GM21526 (cell line): ENCODE measurements at regions not wholly inside any gene's neighbourhood (a gene's known extent, or its start where the extent isn't known, plus 50 kb on each side); places are given as distances from the start of the nearest gene placed in this dataset.
"Not testable (repeated sequence)": the region's sequence is repeated elsewhere in the genome, so short reads cannot be mapped to it uniquely, and the experiment has no call there.

Experiments
- ATAC-seq: cut with Tn5 transposase; IDR thresholded peaks from one replicate; pipeline ENCODE4 v1.9.1; 2021; ENCODE audit warnings: moderate library complexity; ENCODE audit not compliant: unreplicated experiment, low FRiP score

DNA sequence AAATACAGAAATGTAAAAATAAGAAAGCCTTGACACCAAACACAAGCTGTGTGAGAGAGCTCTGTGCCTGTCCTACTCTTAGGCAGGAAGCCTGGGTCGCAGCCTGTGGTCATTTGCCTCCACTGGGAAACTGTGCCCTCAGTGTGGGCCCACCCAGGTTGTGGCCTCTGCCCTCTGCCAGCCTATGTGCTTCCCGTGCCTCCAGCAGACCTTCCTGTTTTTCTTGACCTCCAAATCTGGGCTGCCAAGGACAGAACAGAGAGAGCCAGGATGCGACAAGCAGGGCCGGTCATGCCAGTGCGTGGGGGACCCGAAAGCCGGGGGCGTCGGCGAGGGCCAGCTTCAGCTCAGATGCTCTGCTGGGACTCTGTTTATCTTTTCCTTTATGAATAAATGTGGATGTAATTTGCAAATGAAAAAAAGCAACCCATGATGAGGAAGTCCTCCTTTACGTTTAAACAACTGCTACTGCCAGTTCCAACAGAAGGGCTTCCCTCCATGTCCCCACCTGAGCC, 189.2 kb upstream of the EXOC2 start:
- ATAC-seq: no peak

GRCh38 chr6:878179-878578, 185.2 kb upstream of the EXOC2 start:
- no peak for ATAC-seq

GRCh38 chr6:875012-875411, 182.1 kb upstream of the EXOC2 start:
- no peak for ATAC-seq

DNA sequence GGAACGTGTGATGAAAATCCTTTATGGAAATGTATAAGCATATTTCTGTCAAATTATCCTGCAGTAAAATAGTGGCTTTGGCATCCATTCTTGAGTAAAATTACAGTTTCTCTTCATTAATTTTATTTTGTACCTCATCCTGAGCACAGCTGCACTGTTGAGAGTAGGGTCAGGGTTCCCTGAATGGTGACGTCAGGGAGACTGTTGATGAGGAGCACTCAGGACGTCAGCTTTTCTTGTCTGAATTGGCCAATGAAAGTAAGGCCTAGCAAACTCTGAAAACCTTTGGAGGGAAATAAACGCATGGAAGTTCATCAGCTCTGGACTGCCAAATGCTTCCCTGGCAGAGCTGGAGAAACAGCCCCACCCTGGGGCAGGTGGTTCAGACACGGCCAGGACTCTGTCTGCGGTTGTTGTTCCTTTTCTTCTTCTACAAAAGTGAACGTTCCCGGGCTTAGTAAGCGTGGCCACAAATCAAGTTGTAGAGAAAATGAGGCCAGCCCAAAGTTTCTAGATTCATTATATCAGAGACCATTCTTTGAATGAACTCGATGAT, 179.7 kb upstream of the EXOC2 start:
- ATAC-seq: no peak

DNA sequence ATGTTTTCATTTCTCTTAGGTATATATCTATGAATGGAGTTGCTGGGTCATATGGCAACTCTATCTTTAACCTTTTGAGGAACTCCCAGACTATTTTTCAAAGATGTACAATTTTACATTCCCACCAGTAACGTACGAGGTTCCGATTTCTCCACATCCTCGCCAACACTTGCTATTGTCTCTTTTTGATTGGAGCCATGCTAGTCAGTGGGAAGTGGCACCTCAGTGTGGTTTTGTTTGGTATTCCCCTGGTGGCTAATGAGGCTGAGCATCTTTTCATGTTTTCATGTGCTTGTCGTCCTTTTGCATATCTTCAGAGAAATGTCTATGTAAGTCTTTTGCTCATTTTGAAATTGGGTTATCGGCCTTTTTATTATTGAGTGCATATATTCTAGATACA, 178.6 kb upstream of the EXOC2 start:
- ATAC-seq: no peak

DNA sequence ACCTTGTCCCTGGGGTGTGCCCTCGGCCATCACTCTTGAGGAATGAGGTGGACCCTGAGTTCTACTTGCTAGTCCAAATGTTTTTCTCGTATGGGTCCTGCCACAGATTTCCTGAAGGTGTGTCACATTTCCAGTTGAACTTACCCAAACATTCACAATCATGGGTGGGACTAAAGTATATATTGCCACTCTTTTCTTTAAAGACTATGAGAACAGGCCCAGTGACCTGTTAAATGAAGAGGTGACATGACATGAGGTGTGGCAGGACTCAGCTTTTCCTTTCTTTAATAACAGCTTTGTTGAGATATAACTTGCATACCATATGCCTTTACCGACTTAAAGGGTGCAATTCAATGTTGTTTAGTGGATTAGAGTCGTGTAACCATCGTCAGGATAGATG, 177.2 kb upstream of the EXOC2 start:
- no peak for ATAC-seq

DNA sequence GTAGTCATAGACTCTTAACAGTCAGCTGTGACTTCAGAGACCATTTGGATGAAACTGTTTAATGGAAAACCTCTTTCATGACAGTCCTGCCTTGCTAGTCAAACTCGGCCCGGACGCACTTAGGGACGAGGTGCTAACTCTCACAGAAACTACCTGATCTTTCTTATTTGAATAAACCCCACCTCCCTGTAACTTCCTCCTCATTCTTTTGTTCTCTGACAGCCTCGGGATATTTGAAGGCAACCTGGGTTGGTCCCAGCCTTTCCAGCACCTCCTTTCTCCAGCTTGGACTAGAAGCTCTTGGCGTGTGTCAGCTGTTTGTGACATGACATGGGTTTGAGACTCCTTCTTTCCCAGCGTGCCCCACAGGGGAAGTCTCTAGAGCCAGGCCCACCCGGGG, 175.3 kb upstream of the EXOC2 start:
- ATAC-seq: no peak

GRCh38 chr6:867378-867777, 174.4 kb upstream of the EXOC2 start:
- no peak for ATAC-seq

DNA sequence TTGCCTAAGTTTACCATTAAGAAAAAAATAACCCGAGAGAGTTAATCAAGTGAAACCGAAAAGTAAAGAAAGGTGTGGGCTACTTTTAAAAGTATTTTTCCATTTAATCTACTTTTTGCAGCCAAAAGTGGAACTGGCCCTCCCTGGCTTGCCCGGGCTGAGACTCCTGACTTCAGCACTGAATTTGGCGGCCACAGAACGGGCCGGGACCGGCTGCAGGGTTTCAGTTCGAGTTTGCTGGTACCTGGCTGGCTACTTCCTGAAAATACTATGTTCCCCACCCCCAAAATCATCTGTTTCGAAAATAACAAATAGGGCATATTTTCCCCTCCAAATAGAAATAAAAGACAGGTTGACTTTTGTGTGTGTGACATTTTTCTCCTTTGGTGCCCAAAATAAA, 173.4 kb upstream of the EXOC2 start:
- no peak for ATAC-seq

DNA sequence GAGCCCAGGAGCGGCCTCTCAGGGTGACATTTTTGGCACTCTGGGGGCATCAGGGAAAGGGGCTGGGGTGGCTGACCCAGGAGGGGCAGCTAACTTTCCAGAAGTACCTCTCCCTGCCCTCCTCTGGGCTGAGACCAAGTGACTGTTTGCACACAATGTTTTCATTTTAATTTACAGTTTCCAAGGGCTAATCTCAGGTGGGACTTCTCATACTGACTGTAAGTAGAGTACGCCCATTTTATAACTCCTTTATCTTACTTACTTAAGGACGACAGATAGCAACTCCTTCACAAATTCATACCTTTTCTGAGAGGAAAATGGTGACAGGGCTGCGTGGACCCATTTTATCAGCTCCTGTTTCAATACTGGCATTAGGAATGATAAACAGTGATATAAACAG, 172.9 kb upstream of the EXOC2 start:
- ATAC-seq: no peak

DNA sequence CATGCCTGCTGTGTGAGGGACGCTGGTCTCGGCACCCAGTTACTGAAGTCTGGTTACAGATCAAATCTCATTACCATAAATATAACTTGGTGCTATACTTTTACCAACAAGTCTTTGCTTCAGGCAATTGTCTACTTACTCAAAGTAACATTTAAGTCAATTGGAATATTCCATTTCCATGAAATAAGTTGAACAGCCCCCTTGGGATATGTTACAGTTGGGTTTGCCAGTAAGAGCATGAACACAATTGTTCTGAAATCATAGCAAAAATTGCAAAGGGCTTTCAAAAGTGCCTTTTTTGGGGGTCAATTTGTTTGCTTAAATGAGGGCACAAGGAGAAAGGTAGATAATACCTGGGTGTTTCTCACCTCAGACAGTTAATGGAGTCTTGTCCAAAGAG, 170.9 kb upstream of the EXOC2 start:
- ATAC-seq: no peak

DNA sequence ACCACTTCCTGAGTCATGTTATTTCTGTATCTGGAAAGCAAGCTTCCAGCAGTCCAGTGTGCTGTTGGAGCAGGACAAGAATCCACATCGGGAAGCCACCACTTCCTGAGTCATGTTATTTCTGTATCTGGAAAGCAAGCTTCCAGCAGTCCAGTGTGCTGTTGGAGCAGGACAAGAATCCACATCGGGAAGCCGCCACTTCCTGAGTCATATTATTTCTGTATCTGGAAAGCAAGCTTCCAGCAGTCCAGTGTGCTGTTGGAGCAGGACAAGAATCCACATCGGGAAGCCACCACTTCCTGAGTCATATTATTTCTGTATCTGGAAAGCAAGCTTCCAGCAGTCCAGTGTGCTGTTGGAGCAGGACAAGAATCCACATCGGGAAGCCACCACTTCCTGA, 170.2 kb upstream of the EXOC2 start:
- not testable (repeated sequence) for ATAC-seq

- no peak for ATAC-seq
Observed at GRCh38 chr6:859936-860335, 167.0 kb upstream of the EXOC2 start.

DNA sequence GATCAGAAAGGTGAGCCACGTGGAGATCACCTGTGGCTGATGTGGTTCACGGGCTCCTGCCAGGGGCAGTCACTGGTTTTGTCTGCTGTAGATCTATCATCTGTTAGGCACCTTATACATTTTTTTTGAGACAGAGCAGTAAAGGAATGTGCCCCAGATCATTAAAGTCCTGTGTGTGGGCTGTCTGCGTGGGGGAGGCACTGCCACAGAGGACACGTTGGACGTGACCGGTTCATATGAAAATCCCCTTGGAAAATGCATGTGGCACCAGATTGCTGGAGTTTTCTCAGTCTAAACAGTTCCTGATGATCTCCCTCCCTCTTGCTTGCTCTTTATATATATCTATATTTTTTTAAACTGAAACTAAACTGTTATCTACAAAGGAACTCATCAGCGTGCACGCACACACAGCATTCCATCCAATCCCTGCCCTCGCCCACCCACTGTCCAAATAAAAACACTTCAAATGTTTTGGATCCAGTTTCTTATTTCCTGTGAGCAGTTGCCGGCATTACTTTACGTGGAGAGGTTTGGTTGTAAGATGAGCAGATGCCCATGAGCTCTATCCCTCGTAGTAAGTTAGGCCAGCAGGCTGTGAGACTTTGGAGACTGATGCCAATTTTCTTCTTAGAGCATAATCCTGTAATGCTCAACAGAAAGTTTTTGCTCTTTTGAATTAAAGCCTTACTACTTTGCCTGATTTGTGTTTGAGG, 161.6 kb upstream of the EXOC2 start:
- no peak for ATAC-seq

DNA sequence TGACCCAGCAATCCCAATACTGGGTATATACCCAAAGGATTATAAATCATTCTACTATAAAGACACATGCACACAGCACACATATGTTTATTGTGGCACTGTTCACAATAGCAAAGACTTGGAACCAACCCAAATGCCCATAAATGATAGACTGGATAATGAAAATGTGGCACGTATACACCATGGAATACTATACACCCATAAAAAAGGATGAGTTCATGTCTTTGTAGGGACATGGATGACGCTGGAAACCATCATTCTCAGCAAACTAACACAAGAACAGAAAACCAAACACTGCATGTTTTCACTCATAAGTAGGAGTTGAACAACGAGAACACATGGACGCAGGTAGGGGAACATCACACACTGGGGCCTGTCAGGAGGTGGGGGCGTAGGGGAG, 159.3 kb upstream of the EXOC2 start:
- not testable (repeated sequence) for ATAC-seq

DNA sequence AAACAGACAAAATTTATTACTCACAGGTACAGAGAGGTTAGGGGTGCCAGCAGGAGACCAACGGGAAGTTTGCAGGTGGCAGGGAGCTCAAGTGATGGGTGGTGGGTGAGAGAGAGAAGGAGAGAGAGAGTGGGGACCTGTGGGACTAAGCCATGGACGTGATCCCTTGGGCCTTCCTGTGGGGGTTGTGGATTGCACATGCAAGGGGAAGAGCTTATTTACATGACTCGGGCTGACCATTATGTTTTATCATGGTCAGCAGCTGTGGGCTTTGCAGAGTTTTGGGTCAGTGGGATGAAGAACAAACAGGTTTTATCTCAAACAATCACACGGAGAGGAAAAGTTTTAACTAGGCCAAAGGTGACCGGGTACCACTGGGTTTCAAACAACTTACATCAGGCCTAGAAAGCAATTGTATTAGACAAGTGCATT, 156.2 kb upstream of the EXOC2 start:
- no peak for ATAC-seq

DNA sequence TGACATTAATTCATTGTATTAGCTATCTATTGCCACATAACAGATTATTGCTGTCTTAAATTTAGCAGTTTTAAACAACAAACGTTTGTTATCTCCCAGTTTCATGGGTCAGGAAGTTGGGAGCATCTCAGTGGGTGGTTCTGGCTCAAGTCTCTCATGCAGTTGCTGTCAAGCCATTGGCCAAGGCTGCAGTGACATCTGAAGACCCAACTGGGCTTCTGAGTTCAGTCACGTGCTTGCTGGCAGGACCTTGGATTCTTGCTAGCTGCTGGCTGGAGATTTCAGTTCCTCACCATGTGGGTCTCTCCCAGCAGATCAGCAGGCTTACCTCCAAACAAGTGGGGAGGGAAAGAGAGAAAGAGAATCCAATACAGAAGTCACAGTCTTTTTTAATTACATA, 152.6 kb upstream of the EXOC2 start:
- no peak for ATAC-seq

DNA sequence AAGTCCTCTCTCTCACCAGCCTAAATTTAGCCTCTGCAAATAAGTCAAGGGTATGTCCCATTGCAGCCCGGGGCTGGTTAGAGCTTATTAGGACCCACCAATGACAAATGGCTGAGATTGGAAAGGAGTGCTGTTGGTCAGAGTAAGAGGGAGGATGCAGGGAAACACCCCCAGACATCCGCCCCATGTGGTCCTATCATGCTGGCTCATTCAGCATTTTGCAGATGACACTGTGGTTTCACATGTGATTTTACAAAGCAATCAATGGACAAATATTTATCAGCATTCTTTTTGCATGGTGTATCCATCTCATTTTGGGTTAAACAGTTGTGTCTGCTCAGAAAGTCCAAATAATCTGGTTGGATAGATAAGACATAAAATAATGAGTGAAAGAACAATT, 152.2 kb upstream of the EXOC2 start:
- ATAC-seq: no peak

DNA sequence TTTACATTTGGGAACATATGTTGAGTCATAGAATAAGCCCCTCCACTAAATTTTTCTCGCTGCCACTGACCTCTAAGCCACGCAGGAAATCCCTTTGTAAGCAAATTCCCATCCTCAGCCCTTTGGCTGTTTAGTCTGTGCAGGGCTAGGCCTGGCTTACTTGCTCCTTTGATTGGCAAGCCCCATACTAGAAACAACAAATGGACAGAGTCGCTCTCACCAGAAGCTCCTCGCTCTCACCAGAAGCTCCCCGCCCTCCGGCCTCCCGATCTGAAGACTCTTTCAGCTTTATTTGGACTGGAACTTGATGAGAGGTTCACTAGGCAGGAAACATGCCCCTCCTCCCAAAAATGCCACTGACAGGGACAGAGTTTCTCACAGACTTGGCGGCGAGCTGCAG, 149.2 kb upstream of the EXOC2 start:
- no peak for ATAC-seq

DNA sequence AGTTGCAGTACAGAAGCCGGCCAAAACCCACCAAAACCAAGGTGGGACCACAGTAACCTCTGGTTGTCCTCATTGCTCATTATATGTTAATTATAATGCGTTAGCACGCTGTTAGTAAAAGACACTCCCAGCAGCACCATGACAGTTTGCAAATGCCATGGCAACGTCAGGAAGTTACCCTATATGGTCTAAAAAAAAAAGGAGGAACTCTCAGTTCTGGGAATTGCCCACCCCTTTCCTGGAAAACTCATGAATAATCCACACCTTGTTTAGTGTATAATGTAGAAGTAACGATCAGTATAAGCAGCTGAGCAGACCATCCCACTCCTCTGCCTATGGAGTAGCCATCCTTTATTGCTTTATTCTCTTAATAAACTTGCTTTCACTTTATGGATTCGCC, 148.6 kb upstream of the EXOC2 start:
- no peak for ATAC-seq

- ATAC-seq: no peak
Observed at GRCh38 chr6:839201-839600, 146.3 kb upstream of the EXOC2 start.

DNA sequence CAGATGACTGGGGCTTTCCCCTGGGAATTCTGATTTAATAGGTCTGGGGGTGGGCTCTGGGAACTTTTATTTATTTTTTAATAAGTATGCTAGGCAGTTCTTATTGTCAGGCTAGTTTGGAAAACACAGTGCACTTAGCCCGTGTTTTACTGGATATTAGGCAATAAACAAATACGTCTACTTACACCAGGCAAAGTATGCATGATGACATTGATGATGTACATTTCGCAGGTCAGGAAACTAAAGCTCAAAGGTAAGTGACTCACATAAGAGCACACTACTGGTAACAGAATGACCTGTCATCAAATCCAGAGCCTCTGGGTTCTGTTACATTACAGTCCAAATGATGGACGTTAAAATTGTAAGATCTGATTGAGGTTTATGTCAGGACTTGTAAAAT, 144.4 kb upstream of the EXOC2 start:
- no peak for ATAC-seq
